Stomach (tissue), 4 donors: ENCODE measurements at regions not wholly inside any gene's neighbourhood (a gene's known extent, or its start where the extent isn't known, plus 50 kb on each side); places are given as distances from the start of the nearest gene placed in this dataset.

Experiments
- EP300 ChIP-seq: sonication (generic); formaldehyde crosslinking; IDR thresholded peaks from one replicate; pipeline ENCODE4 v1.6.1; 2017; ENCODE audit warnings: antibody characterized with exemption
- TF ChIP-seq, protein P1 (sequence below), 7 experiments: fragments of 450-650 bp in 4 of 7; fragments of 200-600 bp in 3 of 7; sonication (generic) in 3 of 7; IDR thresholded peaks; one replicate each; pipeline ENCODE4 v1.5.1; 2016 to 2019; ENCODE audit warnings: antibody characterized with exemption in 7 of 7, control low read depth in 2 of 7, mild to moderate bottlenecking in 1 of 7

DNA sequence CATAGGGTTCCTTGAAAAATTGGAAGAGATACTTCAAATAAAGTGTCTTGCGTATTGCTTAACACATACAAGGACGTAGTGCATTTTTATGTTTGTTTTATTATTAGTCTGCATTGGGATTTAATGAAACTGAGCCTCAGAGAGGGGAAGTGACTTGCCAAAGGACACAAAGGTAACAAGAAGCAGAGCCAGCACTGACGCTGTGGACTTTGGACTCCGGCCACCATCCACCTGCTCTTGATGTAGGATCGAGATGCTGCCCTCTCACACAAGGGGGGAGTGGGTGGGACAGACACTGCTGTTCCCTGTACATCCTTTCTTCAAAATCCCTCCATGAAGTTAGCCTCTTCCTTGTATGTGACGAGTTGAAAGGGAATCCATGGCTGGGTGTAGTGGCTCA is 435.4 kb upstream of the RGMA start:
- TF ChIP-seq, protein P1, sequence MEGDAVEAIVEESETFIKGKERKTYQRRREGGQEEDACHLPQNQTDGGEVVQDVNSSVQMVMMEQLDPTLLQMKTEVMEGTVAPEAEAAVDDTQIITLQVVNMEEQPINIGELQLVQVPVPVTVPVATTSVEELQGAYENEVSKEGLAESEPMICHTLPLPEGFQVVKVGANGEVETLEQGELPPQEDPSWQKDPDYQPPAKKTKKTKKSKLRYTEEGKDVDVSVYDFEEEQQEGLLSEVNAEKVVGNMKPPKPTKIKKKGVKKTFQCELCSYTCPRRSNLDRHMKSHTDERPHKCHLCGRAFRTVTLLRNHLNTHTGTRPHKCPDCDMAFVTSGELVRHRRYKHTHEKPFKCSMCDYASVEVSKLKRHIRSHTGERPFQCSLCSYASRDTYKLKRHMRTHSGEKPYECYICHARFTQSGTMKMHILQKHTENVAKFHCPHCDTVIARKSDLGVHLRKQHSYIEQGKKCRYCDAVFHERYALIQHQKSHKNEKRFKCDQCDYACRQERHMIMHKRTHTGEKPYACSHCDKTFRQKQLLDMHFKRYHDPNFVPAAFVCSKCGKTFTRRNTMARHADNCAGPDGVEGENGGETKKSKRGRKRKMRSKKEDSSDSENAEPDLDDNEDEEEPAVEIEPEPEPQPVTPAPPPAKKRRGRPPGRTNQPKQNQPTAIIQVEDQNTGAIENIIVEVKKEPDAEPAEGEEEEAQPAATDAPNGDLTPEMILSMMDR (IDR thresholded peaks at IDR 0.05) = no peak
- no peak for TF ChIP-seq EP300
